IMR-90 (cell line): ENCODE measurements at regions not wholly inside any gene's neighbourhood (a gene's known extent, or its start where the extent isn't known, plus 50 kb on each side); places are given as distances from the start of the nearest gene placed in this dataset.

ENCODE experiments used
- ATAC-seq: fragments of 200-7000 bp; cut with Tn5 transposase; 2 replicates; pipeline ENCODE4 v1.9.1; 2020; ENCODE audit warnings: low read depth, mild to moderate bottlenecking, moderate library complexity
- BruUV-seq: library from RNA; stranded (reverse); fragments of 400-500 nt; replicated peaks from 2 replicates; lab custom pipeline; 2021; lab: Mats Ljungman, UMichigan
- CTCF ChIA-PET: fragments of 300-600 bp; formaldehyde crosslinking; extraction: SDS; loops from one replicate; lab custom pipeline; 2021; ENCODE audit warnings: antibody characterized with exemption; lab: Yijun Ruan, JAX
- POLR2A ChIA-PET: fragments of 300-600 bp; sonication (Branson Sonifier 250); formaldehyde crosslinking; loops from one replicate; lab custom pipeline; 2022; ENCODE audit warnings: antibody characterized with exemption; ENCODE audit not compliant: unreplicated experiment; lab: Charles Lee
- DNase-seq: peaks from one replicate; pipeline ENCODE4 v3.0.0; 2013
- H2AFZ ChIP-seq: replicated peaks from 2 replicates; pipeline ENCODE3; 2013; ENCODE audit warnings: low read length, mild to moderate bottlenecking; ENCODE audit not compliant: poor library complexity
- H2AK5ac ChIP-seq: 2 replicates; pipeline ENCODE4 v1.6.1; 2013; ENCODE audit warnings: low read depth, low read length, inconsistent platforms
- H2AK9ac ChIP-seq: replicated peaks from 2 replicates; pipeline ENCODE3; 2013; ENCODE audit warnings: mild to moderate bottlenecking, low read depth, low read length, moderate library complexity; ENCODE audit not compliant: poor library complexity
- H2BK120ac ChIP-seq: 2 replicates; pipeline ENCODE4 v1.6.1; 2013; ENCODE audit warnings: low read depth, low read length, inconsistent platforms
- H2BK15ac ChIP-seq: 3 replicates; pipeline ENCODE4 v1.6.1; 2013; ENCODE audit warnings: low read depth, low read length, inconsistent platforms
- H2BK20ac ChIP-seq: 2 replicates; pipeline ENCODE4 v1.6.1; 2013; ENCODE audit warnings: low read depth, mild to moderate bottlenecking, inconsistent platforms, low read length, moderate library complexity
- H2BK5ac ChIP-seq: 2 replicates; pipeline ENCODE4 v1.6.1; 2013; ENCODE audit warnings: mild to moderate bottlenecking, low read depth, low read length, inconsistent platforms; ENCODE audit not compliant: poor library complexity, severe bottlenecking
- H3K14ac ChIP-seq: replicated peaks from 2 replicates; pipeline ENCODE4 v1.6.1; 2013; ENCODE audit warnings: low read depth, low read length, inconsistent platforms
- H3K18ac ChIP-seq: 2 replicates; pipeline ENCODE4 v1.6.1; 2013; ENCODE audit warnings: low read depth, low read length, control low read depth
- H3K23ac ChIP-seq: 2 replicates; pipeline ENCODE4 v1.6.1; 2013; ENCODE audit warnings: low read depth, low read length, inconsistent platforms
- H3K27ac ChIP-seq: 2 replicates; pipeline ENCODE4 v1.5.1; 2013; ENCODE audit warnings: mild to moderate bottlenecking, control low read depth, low read length; ENCODE audit not compliant: insufficient read depth
- H3K27me3 ChIP-seq: 2 replicates; pipeline ENCODE4 v1.6.1; 2013; ENCODE audit warnings: low read length; ENCODE audit not compliant: control insufficient read depth, insufficient read depth
- H3K36me3 ChIP-seq: 2 replicates; pipeline ENCODE4 v1.6.1; 2013; ENCODE audit warnings: low read length, mixed read lengths; ENCODE audit not compliant: control insufficient read depth, insufficient read depth
- H3K4ac ChIP-seq: 2 replicates; pipeline ENCODE4 v1.6.1; 2013; ENCODE audit warnings: low read depth, low read length, inconsistent platforms
- H3K4me1 ChIP-seq: 2 replicates; pipeline ENCODE4 v1.6.1; 2013; ENCODE audit warnings: low read length, mixed read lengths; ENCODE audit not compliant: control insufficient read depth, insufficient read depth
- H3K4me2 ChIP-seq: 2 replicates; pipeline ENCODE4 v1.6.1; 2013; ENCODE audit warnings: low read depth, mild to moderate bottlenecking, control low read depth, low read length, moderate library complexity
- H3K4me3 ChIP-seq: 2 replicates; pipeline ENCODE4 v1.5.1; 2013; ENCODE audit warnings: low read depth, mild to moderate bottlenecking, control low read depth, low read length, moderate library complexity; ENCODE audit not compliant: insufficient read depth
- H3K56ac ChIP-seq: 2 replicates; pipeline ENCODE4 v1.6.1; 2013; ENCODE audit warnings: low read length, inconsistent platforms; ENCODE audit not compliant: insufficient read depth; ENCODE audit errors: extremely low read depth
- H3K79me1 ChIP-seq, 2 experiments: 2 replicates each; pipeline ENCODE4 v1.6.1; 2013; ENCODE audit warnings: low read length in 2 of 2, inconsistent platforms in 1 of 2, low read depth in 1 of 2
- H3K9ac ChIP-seq: 2 replicates; pipeline ENCODE4 v1.6.1; 2013; ENCODE audit warnings: low read depth, low read length, control low read depth
- H3K9me1 ChIP-seq: 2 replicates; pipeline ENCODE4 v1.6.1; 2013; ENCODE audit warnings: low read length, inconsistent platforms; ENCODE audit not compliant: insufficient read depth
- H3K9me3 ChIP-seq: 2 replicates; pipeline ENCODE4 v1.6.1; 2013; ENCODE audit warnings: low read length; ENCODE audit not compliant: control insufficient read depth, insufficient read depth
- H4K20me1 ChIP-seq: 2 replicates; pipeline ENCODE4 v1.6.1; 2013; ENCODE audit warnings: low read length, inconsistent platforms; ENCODE audit not compliant: insufficient read depth
- H4K5ac ChIP-seq: 2 replicates; pipeline ENCODE4 v1.6.1; 2013; ENCODE audit warnings: mild to moderate bottlenecking, low read depth, low read length, control low read depth
- H4K8ac ChIP-seq, 2 experiments: 2 replicates each; pipeline ENCODE4 v1.6.1; 2013; ENCODE audit warnings: low read depth in 2 of 2, low read length in 2 of 2, control low read depth in 1 of 2, inconsistent platforms in 1 of 2
- H4K91ac ChIP-seq: 2 replicates; pipeline ENCODE4 v1.6.1; 2013; ENCODE audit warnings: low read depth, low read length, inconsistent platforms; ENCODE audit not compliant: insufficient read depth
- CEBPB ChIP-seq: IDR thresholded peaks from 2 replicates; pipeline ENCODE4 v1.6.1; 2012; ENCODE audit warnings: low read depth, low read length, improper control_type of control experiment
- CHD1 ChIP-seq: IDR thresholded peaks from 2 replicates; pipeline ENCODE4 v1.6.1; 2012; ENCODE audit warnings: low read depth, low read length, improper control_type of control experiment
- ELK1 ChIP-seq: fragments of 150-350 bp; IDR thresholded peaks from 2 replicates; pipeline ENCODE4 v1.6.1; 2016; ENCODE audit warnings: low read depth, mild to moderate bottlenecking, low read length, moderate library complexity, borderline replicate concordance
- FOS ChIP-seq: fragments of 150-350 bp; IDR thresholded peaks from 2 replicates; pipeline ENCODE4 v1.6.1; 2016; ENCODE audit warnings: low read depth, low read length
- MXI1 ChIP-seq: IDR thresholded peaks from 2 replicates; pipeline ENCODE4 v1.6.1; 2012; ENCODE audit warnings: low read depth, mild to moderate bottlenecking, low read length, moderate library complexity, borderline replicate concordance
- NFE2L2 ChIP-seq: fragments of 150-350 bp; IDR thresholded peaks from 2 replicates; pipeline ENCODE4 v1.6.1; 2016; ENCODE audit warnings: low read depth, mild to moderate bottlenecking, low read length
- POLR2A ChIP-seq: IDR thresholded peaks from 2 replicates; pipeline ENCODE4 v1.6.1; 2012; ENCODE audit warnings: mild to moderate bottlenecking, low read depth, low read length
- RAD21 ChIP-seq: IDR thresholded peaks from 2 replicates; pipeline ENCODE4 v1.6.1; 2012; ENCODE audit warnings: low read length, improper control_type of control experiment
- RCOR1 ChIP-seq: IDR thresholded peaks from 2 replicates; pipeline ENCODE4 v1.6.1; 2012; ENCODE audit warnings: mild to moderate bottlenecking, low read length, improper control_type of control experiment; ENCODE audit not compliant: insufficient replicate concordance
- RFX5 ChIP-seq: IDR thresholded peaks from 2 replicates; pipeline ENCODE4 v1.8.0; 2012; ENCODE audit warnings: low read depth, mild to moderate bottlenecking, low read length, moderate library complexity
- WGBS, 2 experiments: methylation state at CpG; one replicate each; pipeline versions ENCODE4 v1.1.5 to v1.1.7; 2013; ENCODE audit warnings: missing lambda C conversion rate in 2 of 2; ENCODE audit not compliant: insufficient read length in 1 of 2; ENCODE audit errors: extremely low coverage in 2 of 2; 5-methylcytosine and 5-hydroxymethylcytosine counted together
- dilution Hi-C: fragments of 300-500 bp; cut with HindIII; formaldehyde crosslinking; loops from one replicate; pipeline ENCODE4 v1.14.3; 2018; ENCODE audit warnings: low sequenced_read_pairs; ENCODE audit not compliant: unreplicated experiment
- in situ Hi-C: fragments of 300-500 bp; cut with MboI; formaldehyde crosslinking; loops from 3 replicates; pipeline ENCODE4 v1.14.3; 2019; ENCODE audit warnings: low sequenced_read_pairs, inconsistent platforms, mixed read lengths
- intact Hi-C: fragments of 100-400 bp; cut with micrococcal nuclease; formaldehyde crosslinking; loops from 2 replicates; pipeline ENCODE4 v1.10.0; 2022
- TF ChIP-seq, protein P1 (sequence below): conservative IDR thresholded peaks from 2 replicates; pipeline ENCODE4 v1.5.1; 2012; ENCODE audit warnings: mild to moderate bottlenecking, low read depth, low read length, improper control_type of control experiment

DNA sequence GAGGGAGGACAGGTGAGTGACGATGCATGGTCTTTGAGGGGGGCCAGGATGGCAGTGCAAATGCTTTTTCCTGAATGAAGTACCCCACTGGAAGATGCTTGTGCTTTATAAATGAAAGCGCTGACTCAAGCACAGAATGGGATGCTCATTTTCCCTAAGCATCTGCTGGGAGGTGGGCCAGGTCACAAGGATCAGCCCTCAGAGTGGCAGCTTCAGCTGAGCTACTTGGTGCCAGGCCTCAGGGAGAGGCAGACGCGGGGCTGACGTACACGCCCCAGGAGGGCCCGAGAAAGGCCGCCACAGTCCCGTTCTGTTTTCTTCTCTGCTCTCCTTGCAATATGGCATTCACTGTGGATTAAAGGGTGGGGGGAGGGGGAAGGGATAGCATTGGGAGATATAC lies 1535.8 kb downstream of the TSPY10 start:
- intact Hi-C loops (no loop called here), in situ Hi-C loops (no loop called here), dilution Hi-C loops (no loop called here)
- ATAC-seq: no peak
- no peaks in the 10 kb centered on the region for H3K79me1 ChIP-seq
- H3K56ac ChIP-seq: no peak overlapping the region
- H2AK5ac ChIP-seq: no peak overlapping the region
- no peak overlapping the region for H3K14ac ChIP-seq
- no peak overlapping the region for H2BK120ac ChIP-seq
- H3K4me2 ChIP-seq: no peak overlapping the region
- no peak overlapping the region for H4K91ac ChIP-seq
- no CpG with 5 or more reads among the region's 9 CpGs for WGBS, 2 experiments
- H2AK9ac ChIP-seq: no peak overlapping the region
- no peaks in the 10 kb centered on the region for H3K36me3 ChIP-seq
- no TSS peak for BruUV-seq
- no peaks in the 10 kb centered on the region for H3K9me3 ChIP-seq
- H4K8ac ChIP-seq: no peak overlapping the region
- H3K4me1 ChIP-seq: no peaks in the 10 kb centered on the region
- H3K18ac ChIP-seq: no peak overlapping the region
- no peak overlapping the region for H4K5ac ChIP-seq
- H3K9ac ChIP-seq: no peak overlapping the region
- H2BK5ac ChIP-seq: no peak overlapping the region
- no peak overlapping the region for H3K4me3 ChIP-seq
- H2BK20ac ChIP-seq: no peak overlapping the region
- H2BK15ac ChIP-seq: no peak overlapping the region
- no peak overlapping the region for H2AFZ ChIP-seq
- H3K4ac ChIP-seq: no peak overlapping the region
- CTCF ChIA-PET: no interaction called here
- H3K9me1 ChIP-seq: no peaks in the 10 kb centered on the region
- no peak overlapping the region for H3K27ac ChIP-seq
- H3K23ac ChIP-seq: no peak overlapping the region
- TF ChIP-seq POLR2A: no peak
- no peak for TF ChIP-seq RAD21
- no peak for TF ChIP-seq CEBPB
- TF ChIP-seq FOS: no peak
- TF ChIP-seq RCOR1: no peak
- TF ChIP-seq NFE2L2: no peak
- no peak for TF ChIP-seq CHD1
- no peak for TF ChIP-seq ELK1
- TF ChIP-seq, protein P1, sequence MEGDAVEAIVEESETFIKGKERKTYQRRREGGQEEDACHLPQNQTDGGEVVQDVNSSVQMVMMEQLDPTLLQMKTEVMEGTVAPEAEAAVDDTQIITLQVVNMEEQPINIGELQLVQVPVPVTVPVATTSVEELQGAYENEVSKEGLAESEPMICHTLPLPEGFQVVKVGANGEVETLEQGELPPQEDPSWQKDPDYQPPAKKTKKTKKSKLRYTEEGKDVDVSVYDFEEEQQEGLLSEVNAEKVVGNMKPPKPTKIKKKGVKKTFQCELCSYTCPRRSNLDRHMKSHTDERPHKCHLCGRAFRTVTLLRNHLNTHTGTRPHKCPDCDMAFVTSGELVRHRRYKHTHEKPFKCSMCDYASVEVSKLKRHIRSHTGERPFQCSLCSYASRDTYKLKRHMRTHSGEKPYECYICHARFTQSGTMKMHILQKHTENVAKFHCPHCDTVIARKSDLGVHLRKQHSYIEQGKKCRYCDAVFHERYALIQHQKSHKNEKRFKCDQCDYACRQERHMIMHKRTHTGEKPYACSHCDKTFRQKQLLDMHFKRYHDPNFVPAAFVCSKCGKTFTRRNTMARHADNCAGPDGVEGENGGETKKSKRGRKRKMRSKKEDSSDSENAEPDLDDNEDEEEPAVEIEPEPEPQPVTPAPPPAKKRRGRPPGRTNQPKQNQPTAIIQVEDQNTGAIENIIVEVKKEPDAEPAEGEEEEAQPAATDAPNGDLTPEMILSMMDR: no peak
- TF ChIP-seq MXI1: no peak
- no peak for TF ChIP-seq RFX5
- no peaks in the 10 kb centered on the region for H4K20me1 ChIP-seq
- POLR2A ChIA-PET: no interaction called here
- H3K27me3 ChIP-seq: no peaks in the 10 kb centered on the region
- DNase-seq: no peak
